ENCODE measurements at regions not wholly inside any gene's neighbourhood (a gene's known extent, or its start where the extent isn't known, plus 50 kb on each side); places are given as distances from the start of the nearest gene placed in this dataset.

DNA sequence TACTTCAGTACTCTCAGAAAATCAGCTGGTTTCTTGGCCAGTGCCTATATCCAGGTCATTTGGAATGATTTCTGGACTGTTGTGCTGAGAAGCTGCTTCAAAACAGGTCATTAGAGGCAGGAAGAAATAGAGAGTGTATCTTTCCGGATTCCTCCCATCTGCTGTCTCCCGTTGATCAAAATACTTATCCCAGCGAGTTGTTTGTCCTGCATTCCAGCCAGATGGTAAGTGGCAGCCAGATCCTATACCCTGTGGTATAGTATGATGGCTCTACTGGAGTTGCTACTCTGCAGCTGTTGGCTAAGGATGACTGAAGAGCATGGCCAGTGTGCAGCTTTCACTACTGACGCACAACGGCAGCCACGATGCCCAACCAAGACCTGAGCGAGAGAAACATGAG, 560.9 kb upstream of the ANO5 start:
- TF ChIP-seq, protein P1, sequence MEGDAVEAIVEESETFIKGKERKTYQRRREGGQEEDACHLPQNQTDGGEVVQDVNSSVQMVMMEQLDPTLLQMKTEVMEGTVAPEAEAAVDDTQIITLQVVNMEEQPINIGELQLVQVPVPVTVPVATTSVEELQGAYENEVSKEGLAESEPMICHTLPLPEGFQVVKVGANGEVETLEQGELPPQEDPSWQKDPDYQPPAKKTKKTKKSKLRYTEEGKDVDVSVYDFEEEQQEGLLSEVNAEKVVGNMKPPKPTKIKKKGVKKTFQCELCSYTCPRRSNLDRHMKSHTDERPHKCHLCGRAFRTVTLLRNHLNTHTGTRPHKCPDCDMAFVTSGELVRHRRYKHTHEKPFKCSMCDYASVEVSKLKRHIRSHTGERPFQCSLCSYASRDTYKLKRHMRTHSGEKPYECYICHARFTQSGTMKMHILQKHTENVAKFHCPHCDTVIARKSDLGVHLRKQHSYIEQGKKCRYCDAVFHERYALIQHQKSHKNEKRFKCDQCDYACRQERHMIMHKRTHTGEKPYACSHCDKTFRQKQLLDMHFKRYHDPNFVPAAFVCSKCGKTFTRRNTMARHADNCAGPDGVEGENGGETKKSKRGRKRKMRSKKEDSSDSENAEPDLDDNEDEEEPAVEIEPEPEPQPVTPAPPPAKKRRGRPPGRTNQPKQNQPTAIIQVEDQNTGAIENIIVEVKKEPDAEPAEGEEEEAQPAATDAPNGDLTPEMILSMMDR (IDR thresholded peaks at IDR 0.05): no peak
- no peak for TF ChIP-seq POLR2A (IDR thresholded peaks at IDR 0.05)

All from tibial nerve (tissue), 3 donors.